CD4-positive, CD25-positive, alpha-beta regulatory T cell (primary cell): ENCODE measurements at regions not wholly inside any gene's neighbourhood (a gene's known extent, or its start where the extent isn't known, plus 50 kb on each side); places are given as distances from the start of the nearest gene placed in this dataset.
"Not testable (repeated sequence)": the region's sequence is repeated elsewhere in the genome, so short reads cannot be mapped to it uniquely, and the experiment has no call there.

Experiments
- ATAC-seq, 2 donors: fragments of 150-1000 bp; cut with Tn5 transposase; one replicate each; pipeline ENCODE4 v1.10.0; 2021; ENCODE audit warnings: low read depth in 2 of 2, moderate number of reproducible peaks in 2 of 2, moderate library complexity in 1 of 2
- DNase-seq, 3 donors: peaks; one replicate each; pipeline versions ENCODE4 v3.0.0 to v3.0.0-alpha.2; 2012 to 2022; ENCODE audit warnings: mixed read lengths in 1 of 3
- H3K27ac ChIP-seq: one replicate; pipeline ENCODE4 v1.7.0; 2013; ENCODE audit warnings: mild to moderate bottlenecking, low read length; ENCODE audit not compliant: insufficient read depth, poor library complexity, severe bottlenecking
- H3K27me3 ChIP-seq: one replicate; pipeline ENCODE4 v1.7.0; 2013; ENCODE audit warnings: low read length; ENCODE audit not compliant: control insufficient read depth, insufficient read depth
- H3K36me3 ChIP-seq: one replicate; pipeline ENCODE4 v1.7.0; 2013; ENCODE audit warnings: mild to moderate bottlenecking, low read length, moderate library complexity; ENCODE audit not compliant: control insufficient read depth, insufficient read depth
- H3K4me1 ChIP-seq: 2 replicates; pipeline ENCODE4 v1.7.0; 2013; ENCODE audit warnings: mild to moderate bottlenecking, low read length; ENCODE audit not compliant: insufficient read depth, control insufficient read depth, poor library complexity, severe bottlenecking
- H3K4me3 ChIP-seq: one replicate; pipeline ENCODE4 v1.7.0; 2013; ENCODE audit warnings: low read depth, mild to moderate bottlenecking, low read length, moderate library complexity
- H3K9me3 ChIP-seq, 2 experiments: 1 replicate in 1 of 2; 2 replicates in 1 of 2; pipeline ENCODE4 v1.7.0; 2013; ENCODE audit warnings: low read length in 2 of 2, mild to moderate bottlenecking in 1 of 2, moderate library complexity in 1 of 2; ENCODE audit not compliant: control insufficient read depth in 2 of 2
- H3K27ac Mint-ChIP-seq, 3 donors: one replicate each; pipeline ENCODE4 v1.8.0; 2020 to 2022; ENCODE audit warnings: mild to moderate bottlenecking in 3 of 3, mixed read lengths in 3 of 3, moderate library complexity in 2 of 3
- H3K27me3 Mint-ChIP-seq: one replicate; pipeline ENCODE4 v1.8.0; 2022; ENCODE audit warnings: mild to moderate bottlenecking, mixed read lengths
- H3K36me3 Mint-ChIP-seq: one replicate; pipeline ENCODE4 v1.8.0; 2020; ENCODE audit warnings: mixed read lengths
- H3K4me1 Mint-ChIP-seq, 4 donors: one replicate each; pipeline ENCODE4 v1.8.0; 2020 to 2022; ENCODE audit warnings: mixed read lengths in 4 of 4, mild to moderate bottlenecking in 1 of 4
- H3K4me3 Mint-ChIP-seq, 4 donors: one replicate each; pipeline ENCODE4 v1.8.0; 2020 to 2022; ENCODE audit warnings: mild to moderate bottlenecking in 4 of 4, mixed read lengths in 4 of 4, moderate library complexity in 3 of 4
- H3K9me3 Mint-ChIP-seq, 7 donors: one replicate each; pipeline ENCODE4 v1.8.0; 2020 to 2022; ENCODE audit warnings: mixed read lengths in 7 of 7, mild to moderate bottlenecking in 3 of 7, moderate library complexity in 2 of 7

DNA sequence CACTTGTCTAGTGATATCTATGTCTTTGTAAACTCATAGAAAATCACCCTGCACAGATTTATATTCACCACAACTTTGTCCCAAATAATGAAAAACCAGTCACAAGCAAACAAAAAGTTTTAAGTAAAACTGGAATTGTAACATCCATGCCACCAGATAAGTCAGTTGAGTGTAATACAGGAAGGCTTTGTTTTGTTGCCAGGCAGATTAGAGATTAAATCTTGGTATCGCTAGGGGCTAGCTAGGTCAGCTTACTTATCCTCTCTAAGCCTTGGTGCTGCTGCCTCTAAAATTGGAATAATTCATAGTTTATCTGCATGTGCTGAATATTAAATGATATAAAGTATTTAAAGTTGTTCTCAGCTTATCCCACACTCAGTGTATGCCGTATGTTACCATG, 1062.5 kb downstream of the CDH9 start:
- H3K4me1 ChIP-seq, result no peaks in the 10 kb centered on the region
- Mint-ChIP-seq H3K27ac (no peak overlapping the region), H3K27me3 (no peaks in the 10 kb centered on the region), H3K36me3 (no peaks in the 10 kb centered on the region), H3K9me3 (peaks cover 0 to 35% (median 7%) of the 10 kb centered on the region in 7 donors), H3K4me3 (no peak overlapping the region), H3K4me1 (no peaks in the 10 kb centered on the region)
- H3K27ac ChIP-seq, result no peak overlapping the region
- no peak overlapping the region for H3K4me3 ChIP-seq
- H3K36me3 ChIP-seq, result no peaks in the 10 kb centered on the region
- no peak for DNase-seq
- no peak for ATAC-seq
- no peaks in the 10 kb centered on the region for H3K27me3 ChIP-seq
- peaks cover 0 to 5% of the 10 kb centered on the region in 2 experiments for H3K9me3 ChIP-seq

DNA sequence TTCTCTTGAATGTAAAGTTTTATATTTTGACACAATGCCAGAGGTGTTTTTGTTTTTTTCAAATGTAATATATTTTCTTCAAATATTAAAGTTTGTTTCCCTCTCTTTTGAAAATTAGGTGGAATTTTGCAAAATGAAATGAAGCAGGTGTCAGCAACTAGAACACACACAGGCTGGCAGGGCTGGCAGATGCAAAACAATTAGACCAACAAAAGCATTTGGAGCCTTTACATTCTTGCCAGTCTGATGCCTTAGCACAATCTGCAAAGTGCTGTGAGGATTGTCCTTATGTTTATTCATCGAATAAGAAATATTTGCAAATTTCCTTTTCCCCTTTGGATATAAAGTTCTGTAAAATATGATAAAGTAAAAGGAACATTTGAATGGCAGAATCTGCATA, 1063.9 kb downstream of the CDH9 start:
- Mint-ChIP-seq H3K4me3 (no peak overlapping the region), H3K27ac (no peak overlapping the region), H3K9me3 (peaks cover 0 to 31% (median 6%) of the 10 kb centered on the region in 7 donors), H3K36me3 (no peaks in the 10 kb centered on the region), H3K27me3 (no peaks in the 10 kb centered on the region), H3K4me1 (no peaks in the 10 kb centered on the region)
- no peaks in the 10 kb centered on the region for H3K4me1 ChIP-seq
- no peak overlapping the region for H3K4me3 ChIP-seq
- peaks cover 0 to 5% of the 10 kb centered on the region in 2 experiments for H3K9me3 ChIP-seq
- no peaks in the 10 kb centered on the region for H3K27me3 ChIP-seq
- no peak for DNase-seq
- no peak for ATAC-seq
- H3K36me3 ChIP-seq, result no peaks in the 10 kb centered on the region
- H3K27ac ChIP-seq, result no peak overlapping the region

DNA sequence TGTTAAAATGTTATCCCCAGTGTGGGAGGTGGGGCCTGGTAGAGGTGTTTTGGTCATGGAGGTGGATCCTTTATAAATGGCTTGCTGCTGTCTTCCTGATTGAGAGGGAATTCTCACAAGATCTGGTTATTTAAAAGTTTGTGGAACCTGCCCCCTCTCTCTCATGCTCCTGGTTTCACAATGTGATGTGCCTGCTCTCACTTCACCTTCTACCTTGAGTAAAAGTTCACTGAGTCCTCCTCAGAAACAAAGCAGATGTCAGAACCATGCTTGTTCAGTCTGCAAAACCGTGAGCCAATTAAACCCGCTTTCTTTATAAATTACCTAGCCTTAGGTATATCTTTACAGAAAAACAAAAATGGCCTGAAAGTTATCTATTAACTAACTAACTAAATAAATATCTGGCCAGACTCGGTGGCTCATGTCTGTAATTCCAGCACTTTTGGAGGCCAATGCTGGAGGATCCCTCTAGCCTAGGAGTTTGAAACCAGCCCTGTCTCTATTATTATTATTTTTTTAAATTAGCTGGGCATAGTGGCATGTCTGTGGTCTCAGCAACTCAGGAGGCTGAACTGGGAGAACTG, 1067.4 kb downstream of the CDH9 start:
- DNase-seq (no peak), ATAC-seq (no peak)
- H3K9me3 Mint-ChIP-seq, result peaks cover 0 to 34% (median 6%) of the 10 kb centered on the region in 7 donors
- H3K4me1 Mint-ChIP-seq, result no peaks in the 10 kb centered on the region
- Histone ChIP-seq H3K4me3 (no peak overlapping the region), H3K27ac (no peak overlapping the region), H3K27me3 (no peaks in the 10 kb centered on the region), H3K36me3 (no peaks in the 10 kb centered on the region), H3K9me3 (peaks cover 0 to 5% of the 10 kb centered on the region in 2 experiments), H3K4me1 (no peaks in the 10 kb centered on the region)
- H3K27ac Mint-ChIP-seq, result no peak overlapping the region
- H3K36me3 Mint-ChIP-seq, result no peaks in the 10 kb centered on the region
- H3K4me3 Mint-ChIP-seq, result no peak overlapping the region
- no peaks in the 10 kb centered on the region for H3K27me3 Mint-ChIP-seq

DNA sequence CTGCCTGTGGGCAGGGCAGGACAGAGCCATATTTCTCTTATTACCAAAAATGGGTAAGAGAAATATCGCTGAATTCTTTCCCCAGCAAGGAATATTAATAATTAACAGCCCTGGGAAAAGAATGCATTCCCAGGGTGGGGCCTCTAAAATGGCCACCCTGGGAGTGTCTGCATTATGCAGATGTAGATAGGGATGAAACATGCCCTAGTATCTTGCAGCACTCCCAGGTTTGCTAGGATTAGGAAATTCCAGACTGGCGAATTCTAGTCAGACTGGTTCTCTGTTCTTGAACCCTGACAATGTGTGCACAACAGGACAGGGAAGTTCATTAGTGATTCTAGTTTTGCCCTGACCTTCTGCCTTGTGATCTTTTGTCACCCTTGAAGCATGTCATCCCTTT, 1069.3 kb downstream of the CDH9 start:
- H3K27ac Mint-ChIP-seq, ATAC-seq, H3K9me3 ChIP-seq, H3K36me3 ChIP-seq, H3K27me3 ChIP-seq, DNase-seq, H3K27ac ChIP-seq, H3K4me1 ChIP-seq, H3K4me1 Mint-ChIP-seq, H3K27me3 Mint-ChIP-seq, H3K4me3 Mint-ChIP-seq, H3K36me3 Mint-ChIP-seq, H3K4me3 ChIP-seq: not testable (repeated sequence)
- H3K9me3 Mint-ChIP-seq, result peaks cover 0 to 26% (median 9%) of the 10 kb centered on the region in 7 donors

DNA sequence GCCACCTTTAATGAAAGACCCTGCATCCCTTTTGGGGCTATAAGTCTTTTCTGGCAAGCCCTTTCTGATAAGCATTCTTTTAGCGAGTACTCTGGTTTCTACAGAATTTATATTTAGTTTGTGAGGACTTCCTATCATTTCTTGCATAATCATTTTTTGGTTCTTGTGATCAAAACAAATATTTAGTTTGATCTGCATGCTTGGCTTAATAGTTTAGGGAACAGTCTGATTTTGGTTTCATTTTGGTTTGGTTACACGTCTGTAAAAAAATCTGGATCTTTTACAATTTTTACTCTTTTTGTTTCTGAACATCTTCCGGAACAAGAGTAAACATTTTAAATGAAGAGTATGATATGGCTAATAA, 1074.4 kb downstream of the CDH9 start:
- Mint-ChIP-seq H3K27ac (no peak overlapping the region), H3K4me3 (no peak overlapping the region), H3K27me3 (no peaks in the 10 kb centered on the region), H3K36me3 (no peaks in the 10 kb centered on the region), H3K9me3 (peaks cover 0 to 20% (median 6%) of the 10 kb centered on the region in 7 donors), H3K4me1 (no peaks in the 10 kb centered on the region)
- Histone ChIP-seq H3K36me3 (no peaks in the 10 kb centered on the region), H3K27ac (no peak overlapping the region), H3K9me3 (peaks cover 0 to 4% of the 10 kb centered on the region in 2 experiments), H3K4me1 (no peaks in the 10 kb centered on the region), H3K4me3 (no peak overlapping the region), H3K27me3 (no peaks in the 10 kb centered on the region)
- DNase-seq (no peak), ATAC-seq (no peak)

DNA sequence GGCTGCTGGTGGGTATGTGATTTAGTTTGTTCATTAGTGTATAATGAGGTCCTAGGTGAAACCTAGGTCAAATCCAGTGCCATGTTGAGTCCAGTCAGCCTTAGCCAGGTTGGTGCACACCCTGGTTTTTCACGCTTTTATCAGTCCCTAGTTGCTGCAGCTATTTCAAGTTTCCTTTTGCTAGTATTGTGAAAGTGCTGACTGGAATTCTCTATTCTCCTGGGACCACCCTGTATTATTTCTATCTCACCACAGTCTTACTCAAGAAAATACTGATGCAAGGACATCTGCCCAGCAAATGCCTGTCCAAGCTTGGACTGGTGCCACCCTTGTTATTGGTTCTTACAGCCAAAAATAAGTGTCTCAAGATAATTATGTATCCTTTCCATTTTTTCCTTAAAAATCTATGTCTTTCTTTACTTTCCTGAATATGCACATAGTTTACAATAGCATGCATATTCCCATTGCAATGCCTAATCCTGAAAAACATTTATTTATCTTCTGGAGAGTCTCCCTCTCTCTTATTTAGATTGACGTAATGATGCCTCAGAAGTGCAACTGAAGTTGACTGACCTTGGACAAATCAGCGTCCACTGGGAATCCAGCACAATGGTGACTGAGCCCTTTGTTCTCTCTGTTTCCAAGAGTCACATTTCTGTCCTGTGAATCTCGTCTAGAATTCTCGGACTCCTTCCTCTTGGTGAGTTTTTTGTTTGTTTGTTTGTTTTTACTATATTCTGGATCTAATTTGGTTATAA, 1075.0 kb downstream of the CDH9 start:
- Mint-ChIP-seq H3K9me3 (peaks cover 0 to 21% (median 5%) of the 10 kb centered on the region in 7 donors), H3K4me1 (no peaks in the 10 kb centered on the region), H3K4me3 (no peak overlapping the region), H3K27ac (no peak overlapping the region), H3K36me3 (no peaks in the 10 kb centered on the region), H3K27me3 (no peaks in the 10 kb centered on the region)
- Histone ChIP-seq H3K4me1 (no peaks in the 10 kb centered on the region), H3K27me3 (no peaks in the 10 kb centered on the region), H3K36me3 (no peaks in the 10 kb centered on the region), H3K9me3 (peaks cover 0 to 4% of the 10 kb centered on the region in 2 experiments), H3K4me3 (no peak overlapping the region), H3K27ac (no peak overlapping the region)
- DNase-seq (no peak), ATAC-seq (no peak)

DNA sequence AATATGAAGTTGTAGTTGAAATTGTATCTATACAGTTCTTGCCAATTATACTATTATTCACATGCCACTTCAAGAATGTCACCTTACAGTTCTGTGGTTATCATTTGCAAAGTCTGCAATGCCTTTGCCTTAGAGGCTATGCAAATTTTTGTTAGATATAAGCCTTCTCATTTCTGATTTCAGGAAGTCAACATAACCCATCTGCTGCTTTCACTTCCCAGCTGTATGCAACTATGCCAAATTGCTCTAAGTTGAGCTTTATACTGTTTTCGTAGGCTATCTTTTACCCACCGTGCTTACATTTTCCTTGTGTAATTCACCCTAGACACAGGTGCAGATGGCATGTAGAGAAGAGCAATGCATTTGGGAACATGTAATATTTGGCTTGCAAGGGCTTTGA, 1083.0 kb downstream of the CDH9 start:
- Histone ChIP-seq H3K27me3 (no peaks in the 10 kb centered on the region), H3K9me3 (no peaks in the 10 kb centered on the region)
- H3K27ac Mint-ChIP-seq, result no peak overlapping the region

DNA sequence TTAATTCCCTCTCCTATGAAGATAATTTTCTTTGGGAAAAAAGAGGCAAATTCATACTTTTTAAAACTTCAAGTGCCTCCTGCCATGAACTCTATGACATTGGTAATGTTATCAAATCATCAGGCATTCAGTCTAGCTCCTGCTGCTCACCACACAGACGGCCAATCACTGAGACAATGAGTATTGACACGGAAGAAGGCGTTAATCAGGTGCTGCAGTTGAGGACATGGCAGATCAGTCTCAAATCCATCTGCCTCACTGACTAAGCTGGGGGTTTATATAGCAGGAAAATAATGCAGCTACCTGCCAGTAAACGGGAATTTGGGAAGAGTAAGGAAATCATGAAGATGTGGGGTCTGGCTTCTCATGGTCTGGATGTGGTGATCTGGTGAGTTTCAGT, 1087.7 kb downstream of the CDH9 start:
- H3K36me3 Mint-ChIP-seq, result no peaks in the 10 kb centered on the region
- peaks cover 0 to 38% (median 6%) of the 10 kb centered on the region in 7 donors for H3K9me3 Mint-ChIP-seq
- DNase-seq, result no peak

More for the DNA sequence above, 1083.0 kb downstream of the CDH9 start:
- Histone ChIP-seq H3K4me1 (no peaks in the 10 kb centered on the region), H3K27ac (no peak overlapping the region), H3K36me3 (no peaks in the 10 kb centered on the region), H3K4me3 (no peak overlapping the region)
- no peak overlapping the region for H3K4me3 Mint-ChIP-seq
- no peaks in the 10 kb centered on the region for H3K4me1 Mint-ChIP-seq
- no peaks in the 10 kb centered on the region for H3K27me3 Mint-ChIP-seq
- ATAC-seq, result no peak
- H3K36me3 Mint-ChIP-seq, result no peaks in the 10 kb centered on the region
- no peak for DNase-seq
- peaks cover 0 to 31% (median 1%) of the 10 kb centered on the region in 7 donors for H3K9me3 Mint-ChIP-seq

More for the DNA sequence above, 1087.7 kb downstream of the CDH9 start:
- Histone ChIP-seq H3K36me3 (no peaks in the 10 kb centered on the region), H3K4me1 (no peaks in the 10 kb centered on the region), H3K27me3 (no peaks in the 10 kb centered on the region), H3K4me3 (no peak overlapping the region), H3K27ac (no peak overlapping the region), H3K9me3 (peaks cover 0 to 6% of the 10 kb centered on the region in 2 experiments)
- Mint-ChIP-seq H3K4me3 (no peak overlapping the region), H3K27ac (no peak overlapping the region), H3K4me1 (no peaks in the 10 kb centered on the region), H3K27me3 (no peaks in the 10 kb centered on the region)
- ATAC-seq, result no peak
